Nephron (organoid): ENCODE measurements at regions not wholly inside any gene's neighbourhood (a gene's known extent, or its start where the extent isn't known, plus 50 kb on each side); places are given as distances from the start of the nearest gene placed in this dataset.

ENCODE experiments used
- H3K27ac Mint-ChIP-seq, 3 experiments: 2 replicates each; pipeline ENCODE4 v1.8.0; 2020; ENCODE audit warnings: mixed read lengths in 3 of 3, mild to moderate bottlenecking in 2 of 3, moderate library complexity in 1 of 3
- H3K27me3 Mint-ChIP-seq: 2 replicates; pipeline ENCODE4 v1.8.0; 2021; ENCODE audit warnings: low read depth, mild to moderate bottlenecking, moderate library complexity, mixed read lengths
- H3K36me3 Mint-ChIP-seq: 2 replicates; pipeline ENCODE4 v1.8.0; 2020; ENCODE audit warnings: low read depth, mixed read lengths
- H3K4me1 Mint-ChIP-seq: 2 replicates; pipeline ENCODE4 v1.8.0; 2020; ENCODE audit warnings: mixed read lengths
- H3K4me3 Mint-ChIP-seq, 3 experiments: 2 replicates each; pipeline ENCODE4 v1.8.0; 2020; ENCODE audit warnings: mild to moderate bottlenecking in 3 of 3, mixed read lengths in 3 of 3, moderate library complexity in 2 of 3
- H3K9me3 Mint-ChIP-seq: 2 replicates; pipeline ENCODE4 v1.8.0; 2020; ENCODE audit warnings: mixed read lengths
- CTCF ChIP-seq, 3 experiments: fragments of 200-600 bp; sonication (generic); IDR thresholded peaks; one replicate each; pipeline ENCODE4 v1.5.0; 2021; ENCODE audit warnings: antibody characterized with exemption in 3 of 3; ENCODE audit not compliant: unreplicated experiment in 3 of 3

GRCh38 chr17:6020376-6021010 is 49.7 kb upstream of the WSCD1 start:
- Mint-ChIP-seq H3K4me3 (no peak overlapping the region), H3K9me3 (peaks cover 3% of the 10 kb centered on the region), H3K27me3 (peaks cover 14% of the 10 kb centered on the region), H3K27ac (no peak overlapping the region), H3K36me3 (no peaks in the 10 kb centered on the region), H3K4me1 (peaks cover 15% of the 10 kb centered on the region)
- no peak for TF ChIP-seq CTCF (IDR thresholded peaks at IDR 0.05; ENCODE audit: unreplicated experiment in 3 of 3)
